GM13976 (cell line): ENCODE measurements at regions not wholly inside any gene's neighbourhood (a gene's known extent, or its start where the extent isn't known, plus 50 kb on each side); places are given as distances from the start of the nearest gene placed in this dataset.
"Not testable (repeated sequence)": the region's sequence is repeated elsewhere in the genome, so short reads cannot be mapped to it uniquely, and the experiment has no call there.

Source experiments
- DNase-seq: peaks from one replicate; pipeline ENCODE4 v3.0.0; 2012; ENCODE audit warnings: low spot score
- CTCF ChIP-seq: IDR thresholded peaks from 2 replicates; pipeline ENCODE4 v1.5.1; 2012; ENCODE audit warnings: borderline replicate concordance, mild to moderate bottlenecking; ENCODE audit not compliant: insufficient read depth; ENCODE audit errors: extremely low read depth, missing control alignments, control extremely low read depth
- in situ Hi-C: fragments of 300-500 bp; cut with MboI; formaldehyde crosslinking; loops from one replicate; pipeline ENCODE4 v1.12.0; 2022; ENCODE audit warnings: low sequenced_read_pairs, mixed read lengths, inconsistent platforms; ENCODE audit not compliant: unreplicated experiment

- TF ChIP-seq CTCF: no peak
- no peak for DNase-seq
- in situ Hi-C loops: no loop called here
Measured at GRCh38 chr4:187125062-187125461, 401.4 kb upstream of the FAT1 start.

- in situ Hi-C loops: no loop called here
- DNase-seq: no peak
- TF ChIP-seq CTCF: no peak
Measured at GRCh38 chr4:187127456-187127855, 403.8 kb upstream of the FAT1 start.

GRCh38 chr4:187128222-187128621, 404.6 kb upstream of the FAT1 start:
- in situ Hi-C loops: no loop called here
- DNase-seq: no peak
- TF ChIP-seq CTCF: no peak

GRCh38 chr4:187128976-187129375, 405.3 kb upstream of the FAT1 start:
- DNase-seq: no peak
- in situ Hi-C loops: no loop called here
- no peak for TF ChIP-seq CTCF

- in situ Hi-C loops, DNase-seq: not testable (repeated sequence)
Measured at GRCh38 chr4:187131826-187132225, 408.2 kb upstream of the FAT1 start.

- TF ChIP-seq CTCF: no peak
- no peak for DNase-seq
Measured at GRCh38 chr4:187135878-187136277, 412.2 kb upstream of the FAT1 start.

GRCh38 chr4:187139141-187139540, 415.5 kb upstream of the FAT1 start:
- no peak for DNase-seq
- in situ Hi-C loops: no loop called here
- TF ChIP-seq CTCF: no peak

More at GRCh38 chr4:187135878-187136277, 412.2 kb upstream of the FAT1 start:
- in situ Hi-C loops: no loop called here
